ENCODE measurements at regions not wholly inside any gene's neighbourhood (a gene's known extent, or its start where the extent isn't known, plus 50 kb on each side); places are given as distances from the start of the nearest gene placed in this dataset.

GRCh38 chr20:39825950-39826349 lies 863.1 kb downstream of the MAFB start:
- TF ChIP-seq SIN3A (conservative IDR thresholded peaks at IDR 0.05 in 1 of 2, IDR thresholded peaks at IDR 0.05 in 1 of 2; ENCODE audit: low read depth in 1 of 2, low read length in 2 of 2) (no peak), YY1 (IDR thresholded peaks at IDR 0.05; ENCODE audit: low read depth, low read length) (no peak), RXRA (IDR thresholded peaks at IDR 0.05; ENCODE audit: insufficient read depth, low read depth, low read length) (no peak), CTCF (IDR thresholded peaks at IDR 0.05; ENCODE audit: control extremely low read depth in 1 of 3, insufficient read depth in 1 of 3, low read depth in 1 of 3, low read length in 3 of 3) (no peak), BACH1 (IDR thresholded peaks at IDR 0.05; ENCODE audit: low read length) (no peak), CBX5 (IDR thresholded peaks at IDR 0.05; ENCODE audit: low read depth, low read length) (no peak), MAX (IDR thresholded peaks at IDR 0.05) (no peak)
